ENCODE measurements at regions not wholly inside any gene's neighbourhood (a gene's known extent, or its start where the extent isn't known, plus 50 kb on each side); places are given as distances from the start of the nearest gene placed in this dataset.

DNA sequence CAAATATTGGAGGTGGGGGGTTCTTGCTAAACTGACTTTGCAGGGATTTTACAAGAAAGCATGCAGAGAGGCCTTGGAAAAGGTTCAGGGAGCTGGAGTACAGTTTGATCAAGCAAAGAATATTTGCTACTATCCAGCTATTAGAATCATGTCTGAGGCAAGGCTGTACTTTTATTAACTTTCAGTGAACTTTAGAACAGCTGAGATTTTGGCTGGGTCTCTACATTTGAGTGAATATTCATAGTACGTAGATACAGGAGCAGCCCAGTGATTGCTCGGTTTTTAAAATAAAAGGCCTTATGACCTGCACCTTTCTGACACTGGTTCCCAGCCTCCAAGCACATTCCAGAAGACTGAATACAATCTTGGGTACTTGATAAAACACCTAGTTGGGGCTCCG is 496.8 kb upstream of the AKR1E2 start:
- Mint-ChIP-seq H3K27me3 (ENCODE audit: insufficient read depth, unreplicated experiment) (peaks cover 13% of the 10 kb centered on the region), H3K4me1 (ENCODE audit: low read depth, unreplicated experiment) (no peaks in the 10 kb centered on the region), H3K27ac (ENCODE audit: unreplicated experiment) (no peak overlapping the region), H3K9me3 (ENCODE audit: unreplicated experiment) (no peaks in the 10 kb centered on the region), H3K36me3 (ENCODE audit: insufficient read depth, unreplicated experiment) (no peaks in the 10 kb centered on the region), H3K4me3 (ENCODE audit: unreplicated experiment) (no peak overlapping the region)
- intact Hi-C loops (cut with micrococcal nuclease; ENCODE audit: unreplicated experiment) = loop anchor here (2.0 kb wide), 1 partner anchor 60 kb away; no protein-coding TSS in a partner anchor
- BruUV-seq (replicated peaks) = no TSS peak
- Histone ChIP-seq H3K36me3 (ENCODE audit: control insufficient read depth, insufficient read depth, low read length) (no peaks in the 10 kb centered on the region), H3K9me3 (peaks cover 17% of the 10 kb centered on the region), H3K27me3 (replicated peaks; ENCODE audit: control insufficient read depth, insufficient read depth, low read length) (no peaks in the 10 kb centered on the region; the same call in 1 of the 2 replicates), H3K4me3 (ENCODE audit: low read depth, low read length) (no peak overlapping the region), H3K4me1 (no peaks in the 10 kb centered on the region)
- DNase-seq = no peak
- ChIA-PET CTCF (no interaction called here), POLR2A (no interaction called here)
- TF ChIP-seq CTCF (IDR thresholded peaks at IDR 0.05; ENCODE audit: insufficient read depth in 1 of 2, low read depth in 1 of 2, low read length in 1 of 2, severe bottlenecking in 1 of 2, unreplicated experiment in 1 of 2) = no peak

- DNase-seq = no peak
- Histone ChIP-seq H3K27me3 (replicated peaks; ENCODE audit: control insufficient read depth, insufficient read depth, low read length) (no peaks in the 10 kb centered on the region; the same call in 1 of the 2 replicates), H3K4me3 (ENCODE audit: low read depth, low read length) (no peak overlapping the region), H3K36me3 (ENCODE audit: control insufficient read depth, insufficient read depth, low read length) (no peaks in the 10 kb centered on the region), H3K9me3 (no peaks in the 10 kb centered on the region), H3K4me1 (no peaks in the 10 kb centered on the region)
- no peak for TF ChIP-seq CTCF (IDR thresholded peaks at IDR 0.05; ENCODE audit: insufficient read depth in 1 of 2, low read depth in 1 of 2, low read length in 1 of 2, severe bottlenecking in 1 of 2, unreplicated experiment in 1 of 2)
- ChIA-PET POLR2A (no interaction called here), CTCF (no interaction called here)
- Mint-ChIP-seq H3K27ac (ENCODE audit: unreplicated experiment) (no peak overlapping the region), H3K9me3 (ENCODE audit: unreplicated experiment) (no peaks in the 10 kb centered on the region), H3K36me3 (ENCODE audit: insufficient read depth, unreplicated experiment) (no peaks in the 10 kb centered on the region), H3K4me1 (ENCODE audit: low read depth, unreplicated experiment) (no peaks in the 10 kb centered on the region), H3K27me3 (ENCODE audit: insufficient read depth, unreplicated experiment) (peaks cover 17% of the 10 kb centered on the region), H3K4me3 (ENCODE audit: unreplicated experiment) (no peak overlapping the region)
- no TSS peak for BruUV-seq (replicated peaks)
- intact Hi-C loops (cut with micrococcal nuclease; ENCODE audit: unreplicated experiment) = no loop called here
Observed at GRCh38 chr10:4326647-4327046, 499.4 kb upstream of the AKR1E2 start.

- no peak for DNase-seq
- Mint-ChIP-seq H3K9me3 (ENCODE audit: unreplicated experiment) (no peaks in the 10 kb centered on the region), H3K27me3 (ENCODE audit: insufficient read depth, unreplicated experiment) (peaks cover 10% of the 10 kb centered on the region), H3K36me3 (ENCODE audit: insufficient read depth, unreplicated experiment) (no peaks in the 10 kb centered on the region), H3K27ac (ENCODE audit: unreplicated experiment) (no peak overlapping the region), H3K4me3 (ENCODE audit: unreplicated experiment) (no peak overlapping the region), H3K4me1 (ENCODE audit: low read depth, unreplicated experiment) (no peaks in the 10 kb centered on the region)
- H3K4me1 ChIP-seq = no peaks in the 10 kb centered on the region
- H3K4me3 ChIP-seq (ENCODE audit: low read depth, low read length) = no peak overlapping the region
- H3K9me3 ChIP-seq = no peaks in the 10 kb centered on the region
- peak in 1 of 2 experiments; percentile 14 for TF ChIP-seq CTCF (IDR thresholded peaks at IDR 0.05; ENCODE audit: insufficient read depth in 1 of 2, low read depth in 1 of 2, low read length in 1 of 2, severe bottlenecking in 1 of 2, unreplicated experiment in 1 of 2)
- POLR2A ChIA-PET = no interaction called here
- no TSS peak for BruUV-seq (replicated peaks)
- intact Hi-C loops (cut with micrococcal nuclease; ENCODE audit: unreplicated experiment) = no loop called here
- H3K27me3 ChIP-seq (replicated peaks; ENCODE audit: control insufficient read depth, insufficient read depth, low read length) = no peaks in the 10 kb centered on the region; the same call in 1 of the 2 replicates
- CTCF ChIA-PET = no interaction called here
- H3K36me3 ChIP-seq (ENCODE audit: control insufficient read depth, insufficient read depth, low read length) = no peaks in the 10 kb centered on the region
Observed at GRCh38 chr10:4319870-4320367, 506.1 kb upstream of the AKR1E2 start.
